ENCODE measurements at regions not wholly inside any gene's neighbourhood (a gene's known extent, or its start where the extent isn't known, plus 50 kb on each side); places are given as distances from the start of the nearest gene placed in this dataset.

GRCh38 chr5:8012131-8012977 lies 143.4 kb downstream of the MTRR start:
- Mint-ChIP-seq H3K4me1 (ENCODE audit: low read depth) (no peaks in the 10 kb centered on the region), H3K9me3 (peaks cover 1 to 2% of the 10 kb centered on the region in 2 donors), H3K4me3 (no peak overlapping the region), H3K36me3 (ENCODE audit: insufficient read depth in 2 of 2) (no peaks in the 10 kb centered on the region), H3K27me3 (ENCODE audit: low read depth) (no peaks in the 10 kb centered on the region), H3K27ac (no peak overlapping the region)
- ATAC-seq (replicated peaks in 1 of 2): no peak
- no peak for DNase-seq

- ATAC-seq (replicated peaks in 1 of 2) (no peak), DNase-seq (no peak)
- Mint-ChIP-seq H3K36me3 (ENCODE audit: insufficient read depth in 2 of 2) (no peaks in the 10 kb centered on the region), H3K9me3 (peaks cover 0 to 3% of the 10 kb centered on the region in 2 donors), H3K4me1 (ENCODE audit: low read depth) (no peaks in the 10 kb centered on the region), H3K27me3 (ENCODE audit: low read depth) (no peaks in the 10 kb centered on the region), H3K27ac (no peak overlapping the region), H3K4me3 (no peak overlapping the region)
These were observed 145.2 kb downstream of the MTRR start for GRCh38 chr5:8013948-8014710.

- no peak overlapping the region for H3K27ac Mint-ChIP-seq
- DNase-seq (no peak), ATAC-seq (replicated peaks in 1 of 2) (no peak)
- no peaks in the 10 kb centered on the region for H3K27me3 Mint-ChIP-seq (ENCODE audit: low read depth)
- H3K4me1 Mint-ChIP-seq (ENCODE audit: low read depth): no peaks in the 10 kb centered on the region
- peaks cover 0 to 3% of the 10 kb centered on the region in 2 donors for H3K9me3 Mint-ChIP-seq
- no peak overlapping the region for H3K4me3 Mint-ChIP-seq
- no peaks in the 10 kb centered on the region for H3K36me3 Mint-ChIP-seq (ENCODE audit: insufficient read depth in 2 of 2)
These were observed 150.8 kb downstream of the MTRR start for GRCh38 chr5:8019719-8020218.

GRCh38 chr5:8020861-8021514 lies 152.0 kb downstream of the MTRR start:
- H3K4me1 Mint-ChIP-seq (ENCODE audit: low read depth): no peaks in the 10 kb centered on the region

GRCh38 chr5:8028243-8028642 lies 159.3 kb downstream of the MTRR start:
- no peak overlapping the region for H3K4me3 Mint-ChIP-seq
- no peak overlapping the region for H3K27ac Mint-ChIP-seq
- no peak for ATAC-seq (replicated peaks in 1 of 2)
- no peaks in the 10 kb centered on the region for H3K36me3 Mint-ChIP-seq (ENCODE audit: insufficient read depth in 2 of 2)
- peaks cover 0 to 2% of the 10 kb centered on the region in 2 donors for H3K9me3 Mint-ChIP-seq
- no peaks in the 10 kb centered on the region for H3K27me3 Mint-ChIP-seq (ENCODE audit: low read depth)
- no peaks in the 10 kb centered on the region for H3K4me1 Mint-ChIP-seq (ENCODE audit: low read depth)
- DNase-seq: no peak

More at GRCh38 chr5:8020861-8021514, 152.0 kb downstream of the MTRR start:
- H3K27ac Mint-ChIP-seq: no peak overlapping the region
- H3K27me3 Mint-ChIP-seq (ENCODE audit: low read depth): no peaks in the 10 kb centered on the region
- no peaks in the 10 kb centered on the region for H3K36me3 Mint-ChIP-seq (ENCODE audit: insufficient read depth in 2 of 2)
- DNase-seq: no peak
- H3K9me3 Mint-ChIP-seq: peaks cover 0 to 3% of the 10 kb centered on the region in 2 donors
- H3K4me3 Mint-ChIP-seq: no peak overlapping the region
- no peak for ATAC-seq (replicated peaks in 1 of 2)

- DNase-seq (no peak), ATAC-seq (replicated peaks in 1 of 2) (no peak)
- H3K9me3 Mint-ChIP-seq: peaks cover 2 to 3% of the 10 kb centered on the region in 2 donors
- no peaks in the 10 kb centered on the region for H3K4me1 Mint-ChIP-seq (ENCODE audit: low read depth)
- no peaks in the 10 kb centered on the region for H3K36me3 Mint-ChIP-seq (ENCODE audit: insufficient read depth in 2 of 2)
- H3K27ac Mint-ChIP-seq: no peak overlapping the region
- H3K4me3 Mint-ChIP-seq: no peak overlapping the region
- no peaks in the 10 kb centered on the region for H3K27me3 Mint-ChIP-seq (ENCODE audit: low read depth)
These were observed 164.3 kb downstream of the MTRR start for GRCh38 chr5:8033261-8033660.

GRCh38 chr5:8034852-8035251 lies 165.9 kb downstream of the MTRR start:
- H3K4me1 Mint-ChIP-seq (ENCODE audit: low read depth): no peaks in the 10 kb centered on the region
- ATAC-seq (replicated peaks in 1 of 2): no peak
- no peak overlapping the region for H3K27ac Mint-ChIP-seq
- no peaks in the 10 kb centered on the region for H3K36me3 Mint-ChIP-seq (ENCODE audit: insufficient read depth in 2 of 2)
- H3K27me3 Mint-ChIP-seq (ENCODE audit: low read depth): no peaks in the 10 kb centered on the region
- peaks cover 6% of the 10 kb centered on the region in 2 donors for H3K9me3 Mint-ChIP-seq
- no peak for DNase-seq
- no peak overlapping the region for H3K4me3 Mint-ChIP-seq

GRCh38 chr5:8048920-8049319 lies 180.0 kb downstream of the MTRR start:
- Mint-ChIP-seq H3K4me3 (no peak overlapping the region), H3K4me1 (ENCODE audit: low read depth) (no peaks in the 10 kb centered on the region), H3K27me3 (ENCODE audit: low read depth) (no peaks in the 10 kb centered on the region), H3K36me3 (ENCODE audit: insufficient read depth in 2 of 2) (no peaks in the 10 kb centered on the region), H3K9me3 (peaks cover 10 to 11% of the 10 kb centered on the region in 2 donors), H3K27ac (no peak overlapping the region)
- DNase-seq (no peak), ATAC-seq (replicated peaks in 1 of 2) (no peak)

GRCh38 chr5:8050616-8051175 lies 181.7 kb downstream of the MTRR start:
- Mint-ChIP-seq H3K27me3 (ENCODE audit: low read depth) (no peaks in the 10 kb centered on the region), H3K9me3 (peaks cover 10 to 11% of the 10 kb centered on the region in 2 donors), H3K4me3 (no peak overlapping the region), H3K27ac (no peak overlapping the region), H3K36me3 (ENCODE audit: insufficient read depth in 2 of 2) (no peaks in the 10 kb centered on the region), H3K4me1 (ENCODE audit: low read depth) (no peaks in the 10 kb centered on the region)
- DNase-seq (no peak), ATAC-seq (replicated peaks in 1 of 2) (no peak)

- Mint-ChIP-seq H3K4me3 (no peak overlapping the region), H3K9me3 (peaks cover 8 to 11% of the 10 kb centered on the region in 2 donors), H3K27me3 (ENCODE audit: low read depth) (no peaks in the 10 kb centered on the region), H3K27ac (no peak overlapping the region), H3K4me1 (ENCODE audit: low read depth) (no peaks in the 10 kb centered on the region), H3K36me3 (ENCODE audit: insufficient read depth in 2 of 2) (no peaks in the 10 kb centered on the region)
- ATAC-seq (replicated peaks in 1 of 2) (no peak), DNase-seq (no peak)
These were observed 184.3 kb downstream of the MTRR start for GRCh38 chr5:8053270-8053669.

GRCh38 chr5:8057769-8058168 lies 188.8 kb downstream of the MTRR start:
- no peaks in the 10 kb centered on the region for H3K9me3 Mint-ChIP-seq
- DNase-seq (no peak), ATAC-seq (replicated peaks in 1 of 2) (no peak)
- peaks cover 11% of the 10 kb centered on the region for H3K27me3 Mint-ChIP-seq (ENCODE audit: low read depth)
- H3K27ac Mint-ChIP-seq: no peak overlapping the region
- no peaks in the 10 kb centered on the region for H3K36me3 Mint-ChIP-seq (ENCODE audit: insufficient read depth in 2 of 2)
- no peak overlapping the region for H3K4me3 Mint-ChIP-seq
- H3K4me1 Mint-ChIP-seq (ENCODE audit: low read depth): no peaks in the 10 kb centered on the region

- no peak for ATAC-seq (replicated peaks in 1 of 2)
- Mint-ChIP-seq H3K27ac (no peak overlapping the region), H3K9me3 (no peaks in the 10 kb centered on the region), H3K36me3 (ENCODE audit: insufficient read depth in 2 of 2) (no peaks in the 10 kb centered on the region), H3K4me3 (no peak overlapping the region), H3K4me1 (ENCODE audit: low read depth) (no peaks in the 10 kb centered on the region), H3K27me3 (ENCODE audit: low read depth) (peaks cover 11% of the 10 kb centered on the region)
- DNase-seq: no peak
These were observed 189.8 kb downstream of the MTRR start for GRCh38 chr5:8058616-8059190.
